HG03103 (cell line): ENCODE measurements at regions not wholly inside any gene's neighbourhood (a gene's known extent, or its start where the extent isn't known, plus 50 kb on each side); places are given as distances from the start of the nearest gene placed in this dataset.
"Not testable (repeated sequence)": the region's sequence is repeated elsewhere in the genome, so short reads cannot be mapped to it uniquely, and the experiment has no call there.

Experiments used
- ATAC-seq: cut with Tn5 transposase; IDR thresholded peaks from one replicate; pipeline ENCODE4 v1.9.1; 2021; ENCODE audit warnings: low read depth; ENCODE audit not compliant: unreplicated experiment

DNA sequence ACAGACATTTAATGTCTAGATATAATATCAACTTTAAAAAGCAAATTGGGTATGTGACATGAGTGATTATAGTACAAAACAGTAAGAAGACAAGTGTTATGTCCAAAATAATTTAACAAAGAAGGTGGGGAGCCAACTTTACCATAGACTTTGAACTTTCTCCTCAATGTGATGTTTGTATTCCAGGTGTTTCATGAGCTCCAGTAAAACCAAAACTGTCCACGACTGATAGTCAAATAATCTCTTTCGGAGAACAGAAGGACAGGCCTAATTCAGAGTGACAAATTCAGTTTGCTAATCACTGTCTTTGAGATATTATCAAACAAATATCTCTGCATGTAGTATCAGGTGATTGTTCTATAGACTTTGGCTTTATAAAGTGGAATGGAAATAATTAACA is 1112.6 kb downstream of the SLC6A15 start:
- ATAC-seq, result no peak

GRCh38 chr12:83796531-83796930 is 1109.8 kb downstream of the TMTC2 start:
- ATAC-seq, result no peak

GRCh38 chr12:83793616-83794015 is 1106.9 kb downstream of the TMTC2 start:
- no peak for ATAC-seq

DNA sequence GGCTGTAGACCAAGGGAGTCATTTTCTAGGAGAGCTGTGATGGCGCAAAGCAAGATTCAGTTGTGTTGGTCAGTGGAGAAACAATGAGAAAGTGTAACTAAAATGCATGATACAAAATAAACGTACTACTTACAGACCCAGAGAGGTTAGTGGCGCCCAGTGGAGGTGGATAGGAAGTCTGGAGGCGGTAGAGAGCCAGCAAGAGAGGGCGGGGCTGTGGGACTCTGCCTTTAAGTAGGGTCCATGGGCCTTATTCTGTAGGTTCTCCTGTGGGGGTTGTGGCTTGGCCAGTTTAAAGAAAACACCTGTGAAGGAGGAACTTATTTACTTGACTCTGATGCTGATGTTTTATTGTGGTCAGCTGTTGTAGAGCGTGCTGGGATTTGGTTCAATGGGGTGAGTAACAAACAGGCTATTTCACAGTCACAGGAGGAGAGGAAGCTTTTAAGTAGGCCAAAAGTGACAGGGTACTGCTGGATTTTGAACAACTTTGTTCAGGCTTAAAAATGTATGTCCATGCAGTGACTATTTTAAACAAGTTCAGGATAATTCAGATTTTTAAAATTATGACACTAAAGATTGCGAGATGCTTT is 1097.7 kb downstream of the TMTC2 start:
- no peak for ATAC-seq

GRCh38 chr12:83779526-83779925 is 1092.8 kb downstream of the TMTC2 start:
- ATAC-seq, result no peak

DNA sequence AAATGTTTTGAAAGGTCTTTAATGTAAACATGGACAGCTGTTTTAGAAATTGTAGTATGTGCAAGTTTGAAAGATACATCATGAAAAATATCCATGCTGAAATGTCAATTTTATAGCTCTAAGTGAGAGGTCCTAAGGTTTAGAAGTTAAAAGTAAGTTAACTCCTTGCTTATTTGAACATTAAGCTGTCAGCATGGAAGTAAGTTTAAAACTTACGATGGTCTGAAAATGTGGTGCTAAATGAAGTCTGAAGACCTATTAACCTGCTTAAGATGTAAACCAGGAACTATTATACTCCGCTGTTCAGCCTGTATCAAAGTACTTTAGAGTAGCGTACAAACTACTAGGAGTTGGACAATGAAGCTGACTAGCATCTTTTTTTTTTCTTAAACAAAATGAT is 1082.4 kb downstream of the TMTC2 start:
- ATAC-seq, result no peak

GRCh38 chr12:83767723-83768122 is 1081.0 kb downstream of the TMTC2 start:
- ATAC-seq, result no peak

- ATAC-seq, result no peak
These were observed 1076.7 kb downstream of the TMTC2 start for GRCh38 chr12:83763425-83763824.

- no peak for ATAC-seq
These were observed 1073.2 kb downstream of the TMTC2 start for GRCh38 chr12:83759906-83760305.

- ATAC-seq, result no peak
These were observed 1072.4 kb downstream of the TMTC2 start for GRCh38 chr12:83758888-83759631.

GRCh38 chr12:83753904-83754303 is 1067.2 kb downstream of the TMTC2 start:
- no peak for ATAC-seq

DNA sequence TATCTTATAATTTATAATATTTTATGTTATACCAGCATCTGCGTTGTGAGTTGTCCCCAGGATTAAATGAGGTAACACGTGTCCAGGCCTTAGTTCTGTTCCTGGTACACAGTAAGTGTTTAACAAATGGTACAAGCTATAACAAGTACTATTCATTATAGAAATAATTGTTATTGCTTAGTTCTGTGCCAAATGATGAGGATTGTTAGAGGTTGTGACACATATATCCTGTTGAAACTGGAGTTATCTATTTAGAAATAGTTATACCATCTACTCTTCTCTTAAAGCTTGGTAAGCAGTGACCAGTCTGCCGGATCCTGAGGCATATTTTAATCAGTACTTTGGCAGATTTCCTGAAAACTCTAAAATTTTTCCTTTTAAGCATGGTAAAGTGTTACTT is 1066.5 kb downstream of the TMTC2 start:
- ATAC-seq, result no peak

GRCh38 chr12:83739607-83740006 is 1052.9 kb downstream of the TMTC2 start:
- no peak for ATAC-seq

DNA sequence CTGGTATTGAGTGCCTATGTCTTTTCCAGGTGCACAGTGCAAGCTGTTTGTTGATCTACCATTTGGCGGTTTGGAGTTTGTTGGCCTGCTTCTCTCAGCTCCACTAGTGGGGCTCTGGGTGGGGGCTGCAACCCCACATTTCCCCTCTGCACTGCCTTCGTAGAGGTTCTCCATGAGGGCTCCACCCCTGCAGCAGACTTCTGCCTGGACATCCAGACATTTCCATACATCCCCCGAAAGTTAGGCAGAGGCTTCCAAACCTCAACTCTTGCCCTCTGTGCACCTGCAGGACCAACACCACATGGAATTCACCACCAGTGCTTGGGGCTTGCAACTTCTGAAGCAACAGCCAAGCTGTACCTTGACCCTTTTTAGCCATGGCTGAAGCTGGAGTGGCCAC is 1024.1 kb downstream of the TMTC2 start:
- ATAC-seq, result no peak

- no peak for ATAC-seq
These were observed 1023.2 kb downstream of the TMTC2 start for GRCh38 chr12:83709899-83710298.

- ATAC-seq, result no peak
These were observed 1014.1 kb downstream of the TMTC2 start for GRCh38 chr12:83700838-83701237.

- ATAC-seq, result not testable (repeated sequence)
These were observed 1009.6 kb downstream of the TMTC2 start for GRCh38 chr12:83696311-83696710.

DNA sequence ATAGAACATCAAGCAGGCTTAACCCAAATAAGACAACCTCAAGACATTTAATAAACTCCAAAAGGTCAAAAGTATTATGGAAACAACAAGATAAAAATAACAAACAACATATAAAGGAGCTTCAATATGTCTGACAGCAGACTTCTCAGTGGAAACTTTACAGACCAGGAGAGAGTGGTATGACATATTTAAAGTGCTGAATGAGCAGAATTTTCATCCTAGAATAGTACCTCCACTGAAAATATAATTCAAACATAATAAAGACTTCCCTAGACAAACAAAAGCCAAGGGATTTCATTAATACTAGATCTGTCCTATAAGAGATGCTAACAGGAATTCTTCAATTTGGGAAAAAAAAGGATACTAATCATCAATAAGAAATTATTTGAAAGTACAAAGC is 1005.0 kb downstream of the TMTC2 start:
- no peak for ATAC-seq

DNA sequence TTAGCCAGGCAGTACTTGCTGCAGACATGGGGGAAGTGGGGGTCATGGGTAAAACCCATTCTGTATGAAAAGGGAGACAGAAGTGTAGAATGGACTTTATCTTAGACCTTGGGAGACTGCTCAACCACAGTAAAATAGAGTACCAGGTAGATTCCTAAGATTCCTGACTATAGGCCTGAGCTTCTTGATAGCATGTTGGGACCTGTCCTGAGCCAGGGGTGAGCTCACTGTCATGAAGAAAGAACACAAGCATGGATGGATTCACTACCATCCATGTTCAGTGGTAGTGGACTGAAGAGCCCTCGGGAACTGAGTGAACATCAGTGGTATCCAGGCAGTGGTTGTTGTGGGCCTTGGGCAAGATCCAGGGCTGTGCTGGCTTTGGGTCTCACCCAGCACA is 1003.8 kb downstream of the TMTC2 start:
- ATAC-seq, result no peak

DNA sequence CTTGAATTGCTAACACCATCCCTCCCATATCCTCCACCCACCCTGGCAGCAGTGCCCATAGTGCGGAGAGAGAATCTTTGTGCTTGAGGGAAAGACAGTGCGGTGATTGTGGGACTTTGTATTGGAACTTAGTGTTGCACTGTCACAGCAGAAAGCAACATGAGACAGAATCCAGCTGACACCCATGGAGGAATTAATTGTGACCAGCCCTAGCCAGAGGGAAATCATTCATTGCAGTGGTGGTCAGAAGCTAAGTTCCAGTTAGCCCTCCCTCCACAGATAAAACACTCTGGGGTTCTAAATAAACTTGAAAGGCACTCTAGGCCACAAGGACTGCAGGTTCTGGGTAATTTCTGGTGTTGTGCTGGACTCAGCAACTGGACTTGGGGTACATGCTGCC is 1002.6 kb downstream of the TMTC2 start:
- no peak for ATAC-seq

DNA sequence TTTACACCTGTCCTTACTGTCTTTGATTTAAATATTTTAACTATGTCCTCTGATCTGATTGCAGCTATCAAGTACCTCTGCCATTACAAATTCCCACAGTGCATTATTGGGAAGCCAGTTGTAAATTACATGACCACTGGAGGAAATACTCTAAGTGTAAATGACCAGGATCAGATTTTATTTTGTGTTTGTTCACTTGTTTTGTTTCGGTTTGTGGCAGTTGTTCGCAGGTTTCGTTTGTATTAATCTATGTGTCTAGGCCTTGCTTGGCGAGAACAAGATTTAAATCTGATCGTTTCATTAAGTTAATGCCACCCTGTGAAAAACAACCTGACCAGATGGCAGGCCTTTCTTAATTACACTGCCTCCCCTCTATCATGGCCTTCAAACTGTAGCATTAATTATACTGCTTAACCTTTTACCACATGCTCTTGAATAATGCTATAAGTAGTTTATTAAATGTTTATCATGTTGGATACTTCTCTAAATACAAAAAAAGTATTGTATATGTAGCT is 990.1 kb downstream of the TMTC2 start:
- no peak for ATAC-seq

DNA sequence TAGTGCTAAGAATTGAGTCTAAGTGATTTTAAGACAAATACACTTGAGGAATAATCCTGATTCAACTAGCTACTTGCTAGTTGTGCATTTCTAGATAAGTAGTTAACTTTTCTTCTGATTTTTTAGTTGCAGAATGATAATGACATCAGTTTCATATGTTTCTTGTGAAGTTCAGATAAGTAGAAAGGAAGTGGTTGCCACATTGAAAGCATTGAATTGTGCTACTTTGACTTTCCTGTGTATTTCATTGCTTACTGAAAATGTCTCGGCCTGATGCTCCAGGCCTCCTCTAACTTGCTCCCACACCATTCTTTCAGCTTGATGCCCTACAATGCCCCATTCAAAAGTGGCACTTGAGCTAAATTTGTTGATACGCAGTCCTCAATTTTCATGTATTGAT is 980.0 kb downstream of the TMTC2 start:
- no peak for ATAC-seq
